H1 (cell line): ENCODE measurements at regions not wholly inside any gene's neighbourhood (a gene's known extent, or its start where the extent isn't known, plus 50 kb on each side); places are given as distances from the start of the nearest gene placed in this dataset.

Experiments
- CTCF ChIA-PET: fragments of 300-600 bp; sonication (Branson Sonifier 250); formaldehyde crosslinking; loops from one replicate; lab custom pipeline; 2021; ENCODE audit not compliant: partially characterized antibody; lab: Charles Lee
- POLR2A ChIA-PET: fragments of 300-600 bp; sonication (Branson Sonifier 250); formaldehyde crosslinking; loops from one replicate; lab custom pipeline; 2021; ENCODE audit warnings: inconsistent platforms; ENCODE audit not compliant: partially characterized antibody; lab: Charles Lee
- DNase-seq, 2 experiments: peaks; one replicate each; pipeline versions ENCODE4 v3.0.0 to v3.0.0-alpha.2; 2010 to 2022; ENCODE audit warnings: low spot score in 2 of 2, low read depth in 1 of 2, mixed read lengths in 1 of 2
- FAIRE-seq: peaks from 2 replicates; lab custom pipeline; 2011; peaks lifted over from hg19 to GRCh38; lab: Jason Lieb, UNC
- H2AFZ ChIP-seq: 2 replicates; pipeline ENCODE4 v1.8.1; 2012; ENCODE audit warnings: low read length, inconsistent platforms
- H2AK5ac ChIP-seq: 2 replicates; pipeline ENCODE4 v1.6.1; 2013; ENCODE audit warnings: low read depth, low read length
- H2BK120ac ChIP-seq: replicated peaks from 2 replicates; pipeline ENCODE3; 2013; ENCODE audit warnings: low read depth, low read length, inconsistent platforms
- H2BK12ac ChIP-seq: 2 replicates; pipeline ENCODE4 v1.6.1; 2013; ENCODE audit warnings: low read depth, low read length
- H2BK15ac ChIP-seq: 2 replicates; pipeline ENCODE4 v1.6.1; 2013; ENCODE audit warnings: low read length
- H2BK20ac ChIP-seq: 2 replicates; pipeline ENCODE4 v1.6.1; 2013; ENCODE audit warnings: low read length
- H2BK5ac ChIP-seq: 2 replicates; pipeline ENCODE4 v1.6.1; 2013; ENCODE audit warnings: low read depth, low read length
- H3K14ac ChIP-seq: 2 replicates; pipeline ENCODE4 v1.6.1; 2013; ENCODE audit warnings: inconsistent platforms; ENCODE audit not compliant: insufficient read length
- H3K18ac ChIP-seq: 2 replicates; pipeline ENCODE4 v1.6.1; 2013; ENCODE audit warnings: low read length; ENCODE audit errors: extremely low read depth
- H3K23ac ChIP-seq: 2 replicates; pipeline ENCODE4 v1.6.1; 2013; ENCODE audit warnings: inconsistent platforms; ENCODE audit not compliant: insufficient read length
- H3K23me2 ChIP-seq: 2 replicates; pipeline ENCODE4 v1.6.1; 2013; ENCODE audit warnings: low read depth, low read length
- H3K27ac ChIP-seq: 2 replicates; pipeline ENCODE4 v1.6.1; 2011; ENCODE audit warnings: low read depth, low read length, inconsistent platforms
- H3K27me3 ChIP-seq, 4 experiments: replicated peaks in 1 of 4; 1 replicate in 1 of 4; 2 replicates in 3 of 4; pipeline versions ENCODE4 v1.6.1 to v1.8.1; 2011 to 2013; ENCODE audit warnings: low read length in 3 of 4, mild to moderate bottlenecking in 3 of 4, inconsistent platforms in 2 of 4, mixed read lengths in 2 of 4, moderate library complexity in 1 of 4; ENCODE audit not compliant: control insufficient read depth in 3 of 4, insufficient read depth in 3 of 4; ENCODE audit errors: extremely low read depth in 1 of 4
- H3K36me3 ChIP-seq, 4 experiments: 2 replicates each; pipeline versions ENCODE4 v1.6.1 to v1.8.1; 2011 to 2013; ENCODE audit warnings: mild to moderate bottlenecking in 4 of 4, low read length in 3 of 4, moderate library complexity in 2 of 4, control low read depth in 1 of 4, inconsistent platforms in 1 of 4; ENCODE audit not compliant: insufficient read depth in 4 of 4, control insufficient read depth in 2 of 4
- H3K4ac ChIP-seq: replicated peaks from 2 replicates; pipeline ENCODE3; 2013; ENCODE audit warnings: low read length, low read depth, mixed read lengths, inconsistent platforms; ENCODE audit not compliant: insufficient read length
- H3K4me1 ChIP-seq, 4 experiments: replicated peaks in 1 of 4; 1 replicate in 1 of 4; 2 replicates in 3 of 4; pipeline versions ENCODE4 v1.6.1 to v1.8.1; 2011 to 2013; ENCODE audit warnings: low read length in 3 of 4, inconsistent platforms in 2 of 4, mixed read lengths in 1 of 4; ENCODE audit not compliant: insufficient read depth in 4 of 4, control insufficient read depth in 3 of 4
- H3K4me2 ChIP-seq, 2 experiments: 2 replicates each; pipeline versions ENCODE4 v1.6.1 to v1.8.1; 2011 to 2013; ENCODE audit warnings: low read depth in 2 of 2, low read length in 2 of 2, control low read depth in 1 of 2, inconsistent platforms in 1 of 2, mild to moderate bottlenecking in 1 of 2; ENCODE audit not compliant: insufficient read depth in 1 of 2
- H3K4me3 ChIP-seq, 4 experiments: fragments of 200-600, 300-600 bp in 1 of 4; sonication (generic), shearing (Covaris generic), sonication (Bioruptor Twin) in 1 of 4; 2 replicates each; pipeline versions ENCODE4 v1.5.1 to v1.8.1; 2011 to 2016; ENCODE audit warnings: low read length in 4 of 4, low read depth in 3 of 4, control low read depth in 2 of 4, inconsistent platforms in 2 of 4, mild to moderate bottlenecking in 2 of 4, mixed read lengths in 1 of 4, moderate library complexity in 1 of 4; ENCODE audit not compliant: insufficient read depth in 2 of 4; ENCODE audit errors: extremely low read depth in 1 of 4
- H3K56ac ChIP-seq: replicated peaks from 2 replicates; pipeline ENCODE3; 2013; ENCODE audit warnings: low read depth, mild to moderate bottlenecking, mixed read lengths, low read length, inconsistent platforms; ENCODE audit not compliant: insufficient read length
- H3K79me1 ChIP-seq: 2 replicates; pipeline ENCODE4 v1.6.1; 2013; ENCODE audit warnings: low read depth, low read length, control low read depth
- H3K79me2 ChIP-seq, 2 experiments: 2 replicates each; pipeline versions ENCODE4 v1.6.1 to v1.8.1; 2012 to 2013; ENCODE audit warnings: low read length in 2 of 2, mild to moderate bottlenecking in 2 of 2, inconsistent platforms in 1 of 2; ENCODE audit not compliant: insufficient read depth in 2 of 2, control insufficient read depth in 1 of 2
- H3K9ac ChIP-seq, 4 experiments: replicated peaks in 1 of 4; 1 replicate in 1 of 4; 2 replicates in 3 of 4; pipeline versions ENCODE4 v1.6.1 to v1.8.1; 2011 to 2013; ENCODE audit warnings: low read depth in 3 of 4, low read length in 3 of 4, control low read depth in 2 of 4, mild to moderate bottlenecking in 2 of 4, moderate library complexity in 2 of 4, inconsistent platforms in 1 of 4; ENCODE audit errors: extremely low read depth in 1 of 4
- H3K9me3 ChIP-seq, 2 experiments: 2 replicates each; pipeline versions ENCODE4 v1.6.1 to v1.8.1; 2012 to 2013; ENCODE audit warnings: mild to moderate bottlenecking in 2 of 2, moderate library complexity in 2 of 2, control low read depth in 1 of 2, inconsistent platforms in 1 of 2, low read depth in 1 of 2, low read length in 1 of 2, mixed read lengths in 1 of 2; ENCODE audit not compliant: insufficient read depth in 2 of 2
- H4K20me1 ChIP-seq, 2 experiments: replicated peaks in 1 of 2; 2 replicates each; pipeline versions ENCODE3 to v1.8.1; 2011 to 2013; ENCODE audit warnings: inconsistent platforms in 2 of 2, low read length in 2 of 2, mild to moderate bottlenecking in 1 of 2; ENCODE audit not compliant: insufficient read depth in 2 of 2, control insufficient read depth in 1 of 2
- H4K5ac ChIP-seq: 2 replicates; pipeline ENCODE4 v1.6.1; 2013; ENCODE audit warnings: low read length, low read depth, mixed read lengths, inconsistent platforms; ENCODE audit not compliant: insufficient read length
- H4K8ac ChIP-seq: 2 replicates; pipeline ENCODE4 v1.8.0; 2013; ENCODE audit warnings: mild to moderate bottlenecking, moderate library complexity, low read length, inconsistent platforms; ENCODE audit not compliant: insufficient read depth; ENCODE audit errors: extremely low read depth
- H4K91ac ChIP-seq: replicated peaks from 2 replicates; pipeline ENCODE3; 2013; ENCODE audit warnings: low read length, mixed read lengths, inconsistent platforms; ENCODE audit not compliant: insufficient read length
- ASH2L ChIP-seq: fragments of 200-600, 300-600 bp; sonication (generic); IDR thresholded peaks from one replicate; pipeline ENCODE4 v1.7.1; 2017; ENCODE audit warnings: low read length
- BCL11A ChIP-seq, 2 experiments: IDR thresholded peaks; one replicate each; pipeline ENCODE4 v1.6.1; 2011; ENCODE audit warnings: low read depth in 2 of 2, low read length in 2 of 2, mild to moderate bottlenecking in 2 of 2
- BRCA1 ChIP-seq: IDR thresholded peaks from 2 replicates; pipeline ENCODE4 v1.6.1; 2012; ENCODE audit warnings: low read depth, low read length, improper control_type of control experiment
- CBX8 ChIP-seq: fragments of 300-800, 300-1000 bp; sonication (generic); IDR thresholded peaks from 2 replicates; pipeline ENCODE4 v1.7.1; 2016; ENCODE audit warnings: low read depth, low read length, borderline replicate concordance
- CREB1 ChIP-seq: IDR thresholded peaks from 2 replicates; pipeline ENCODE4 v1.6.1; 2012; ENCODE audit warnings: inconsistent platforms
- FOSL1 ChIP-seq: IDR thresholded peaks from 2 replicates; pipeline ENCODE4 v1.6.1; 2011; ENCODE audit warnings: mild to moderate bottlenecking, low read depth, low read length, moderate library complexity; ENCODE audit not compliant: insufficient read depth
- GABPA ChIP-seq: IDR thresholded peaks from 2 replicates; pipeline ENCODE4 v1.6.1; 2011; ENCODE audit warnings: mild to moderate bottlenecking, low read length, moderate library complexity, borderline replicate concordance; ENCODE audit not compliant: insufficient read depth
- HDAC2 ChIP-seq, 2 experiments: fragments of 300-600 bp in 1 of 2; sonication (generic) in 1 of 2; IDR thresholded peaks; 2 replicates each; pipeline ENCODE4 v1.6.1; 2011 to 2012; ENCODE audit warnings: low read depth in 2 of 2, low read length in 2 of 2, mild to moderate bottlenecking in 2 of 2, moderate library complexity in 2 of 2, borderline replicate concordance in 1 of 2, inconsistent platforms in 1 of 2
- JUN ChIP-seq: IDR thresholded peaks from 2 replicates; pipeline ENCODE4 v1.6.1; 2011; ENCODE audit warnings: low read depth, mild to moderate bottlenecking, improper control_type of control experiment, low read length
- JUND ChIP-seq: IDR thresholded peaks from 2 replicates; pipeline ENCODE4 v1.6.1; 2011; ENCODE audit warnings: mild to moderate bottlenecking, improper control_type of control experiment, low read length
- KDM4A ChIP-seq: IDR thresholded peaks from one replicate; pipeline ENCODE4 v1.7.1; 2012; ENCODE audit warnings: low read depth, mild to moderate bottlenecking, moderate library complexity, low read length, inconsistent platforms; ENCODE audit not compliant: severe bottlenecking
- KDM5A ChIP-seq: fragments of 200-600 bp; IDR thresholded peaks from 2 replicates; pipeline ENCODE4 v1.7.1; 2012; ENCODE audit warnings: mild to moderate bottlenecking, low read length, inconsistent platforms, mixed read lengths
- NRF1 ChIP-seq: IDR thresholded peaks from 2 replicates; pipeline ENCODE4 v1.6.1; 2011; ENCODE audit warnings: mild to moderate bottlenecking, low read depth, low read length, improper control_type of control experiment
- RXRA ChIP-seq: IDR thresholded peaks from 2 replicates; pipeline ENCODE4 v1.6.1; 2011; ENCODE audit warnings: low read depth, mild to moderate bottlenecking, low read length, moderate library complexity; ENCODE audit not compliant: insufficient read depth
- SP4 ChIP-seq: IDR thresholded peaks from 2 replicates; pipeline ENCODE4 v1.6.1; 2012; ENCODE audit warnings: low read length, inconsistent platforms
- SUZ12 ChIP-seq: fragments of 200-600 bp; sonication (generic); IDR thresholded peaks from 2 replicates; pipeline ENCODE4 v1.6.1; 2012; ENCODE audit warnings: mild to moderate bottlenecking, inconsistent platforms, low read length, moderate library complexity, mixed read lengths
- WGBS, 2 experiments: shearing (Covaris generic) in 1 of 2; methylation state at CpG; one replicate each; pipeline versions ENCODE4 v1.1.6 to v1.1.7; 2013 to 2015; ENCODE audit warnings: low lambda C conversion rate in 2 of 2, mixed read lengths in 2 of 2, inconsistent platforms in 1 of 2, low coverage in 1 of 2, missing lambda C conversion rate in 1 of 2; ENCODE audit not compliant: insufficient replicate concordance in 2 of 2, insufficient coverage in 1 of 2, insufficient read length in 1 of 2; ENCODE audit errors: extremely low coverage in 1 of 2, missing lambda C conversion rate in 1 of 2; 5-methylcytosine and 5-hydroxymethylcytosine counted together

DNA sequence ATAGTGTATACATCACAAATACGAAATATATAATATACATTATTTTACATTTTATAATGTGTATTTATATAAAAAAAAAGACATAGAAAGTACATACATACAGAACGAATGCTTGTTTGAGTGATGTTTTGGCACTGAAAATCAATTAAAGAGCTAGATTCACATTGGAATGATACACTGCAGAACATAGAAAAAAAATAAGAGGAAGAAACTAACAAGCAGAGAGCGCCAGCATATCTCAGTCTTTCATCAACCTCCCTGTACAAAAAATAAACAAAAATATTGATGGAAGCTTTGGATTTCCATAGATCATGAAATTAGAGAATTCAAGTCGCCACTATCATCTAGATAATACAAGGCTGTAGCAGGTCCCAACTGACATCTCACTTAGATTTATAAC lies 420.6 kb downstream of the CENPC start:
- Histone ChIP-seq H3K56ac (no peak overlapping the region), H3K9me3 (no peaks in the 10 kb centered on the region), H3K4me2 (no peak overlapping the region), H3K27me3 (no peaks in the 10 kb centered on the region), H3K27ac (no peak overlapping the region), H2BK120ac (no peak overlapping the region), H3K4me3 (no peak overlapping the region), H2AK5ac (no peak overlapping the region), H2AFZ (no peak overlapping the region), H4K8ac (no peak overlapping the region), H4K5ac (no peak overlapping the region), H3K23me2 (no peaks in the 10 kb centered on the region), H3K79me1 (no peaks in the 10 kb centered on the region), H4K91ac (no peak overlapping the region), H2BK15ac (no peak overlapping the region), H2BK5ac (no peak overlapping the region), H3K18ac (no peak overlapping the region), H3K4ac (no peak overlapping the region), H4K20me1 (no peaks in the 10 kb centered on the region), H2BK12ac (no peak overlapping the region), H3K36me3 (no peaks in the 10 kb centered on the region), H3K4me1 (no peaks in the 10 kb centered on the region), H3K79me2 (no peaks in the 10 kb centered on the region), H3K23ac (no peak overlapping the region), H3K9ac (no peak overlapping the region), H2BK20ac (no peak overlapping the region), H3K14ac (no peak overlapping the region)
- DNase-seq (no peak), FAIRE-seq (no peak)
- ChIA-PET CTCF (interaction anchor here (1.0 to 1.6 kb wide), 2 partner anchors 74 to 203 kb away, joined by 3 read pairs; no protein-coding TSS in a partner anchor), POLR2A (no interaction called here)
- 97% methylated on average over 4 of the region's 4 CpGs; no CpG with 5 or more reads in 1 of the 2 experiments for WGBS, 2 experiments
- TF ChIP-seq JUN (no peak), CREB1 (no peak), KDM5A (no peak), HDAC2 (IDR thresholded peaks at IDR 0.05; ENCODE audit: borderline replicate concordance in 1 of 2, low read depth in 2 of 2, low read length in 2 of 2) (no peak), KDM4A (no peak), RXRA (no peak), BRCA1 (no peak), FOSL1 (no peak), BCL11A (IDR thresholded peaks at IDR 0.05; ENCODE audit: low read depth in 2 of 2, low read length in 2 of 2) (no peak), GABPA (no peak), SP4 (no peak), CBX8 (no peak), NRF1 (no peak), ASH2L (no peak), JUND (no peak), SUZ12 (no peak)
